HUES6 (cell line): ENCODE measurements at regions not wholly inside any gene's neighbourhood (a gene's known extent, or its start where the extent isn't known, plus 50 kb on each side); places are given as distances from the start of the nearest gene placed in this dataset.
"Not testable (repeated sequence)": the region's sequence is repeated elsewhere in the genome, so short reads cannot be mapped to it uniquely, and the experiment has no call there.

Experiments used
- H3K27ac ChIP-seq: 2 replicates; pipeline ENCODE4 v1.7.0; 2013; ENCODE audit warnings: low read depth, mild to moderate bottlenecking, low read length, inconsistent platforms
- H3K27me3 ChIP-seq: 2 replicates; pipeline ENCODE4 v1.6.1; 2013; ENCODE audit warnings: low read length; ENCODE audit not compliant: control insufficient read depth, insufficient read depth
- H3K36me3 ChIP-seq: 2 replicates; pipeline ENCODE4 v1.6.1; 2013; ENCODE audit warnings: low read length; ENCODE audit not compliant: control insufficient read depth, insufficient read depth
- H3K4me1 ChIP-seq: 2 replicates; pipeline ENCODE4 v1.6.1; 2013; ENCODE audit warnings: low read length; ENCODE audit not compliant: control insufficient read depth, insufficient read depth
- H3K4me3 ChIP-seq: 2 replicates; pipeline ENCODE4 v1.5.1; 2013; ENCODE audit warnings: low read depth, low read length
- H3K9ac ChIP-seq: one replicate; pipeline ENCODE4 v1.6.1; 2013; ENCODE audit warnings: mild to moderate bottlenecking, low read length
- H3K9me3 ChIP-seq: 2 replicates; pipeline ENCODE4 v1.6.1; 2013; ENCODE audit warnings: low read depth, low read length; ENCODE audit not compliant: control insufficient read depth, insufficient read depth

GRCh38 chr6:121723623-121724022, 288.2 kb downstream of the GJA1 start:
- Histone ChIP-seq H3K9me3 (peaks cover 14% of the 10 kb centered on the region), H3K27me3 (no peaks in the 10 kb centered on the region), H3K27ac (no peak overlapping the region), H3K4me1 (no peaks in the 10 kb centered on the region), H3K9ac (no peak overlapping the region), H3K36me3 (no peaks in the 10 kb centered on the region), H3K4me3 (no peak overlapping the region)

- no peak overlapping the region for H3K9ac ChIP-seq
- peaks cover 14% of the 10 kb centered on the region for H3K9me3 ChIP-seq
- H3K4me1 ChIP-seq: no peaks in the 10 kb centered on the region
- no peak overlapping the region for H3K4me3 ChIP-seq
- H3K36me3 ChIP-seq: no peaks in the 10 kb centered on the region
- H3K27ac ChIP-seq: no peak overlapping the region
- H3K27me3 ChIP-seq: no peaks in the 10 kb centered on the region
These were observed 289.1 kb downstream of the GJA1 start for GRCh38 chr6:121724576-121724975.

GRCh38 chr6:121726596-121726995, 291.1 kb downstream of the GJA1 start:
- peaks cover 18% of the 10 kb centered on the region for H3K9me3 ChIP-seq
- no peak overlapping the region for H3K9ac ChIP-seq
- H3K27me3 ChIP-seq: no peaks in the 10 kb centered on the region
- no peak overlapping the region for H3K27ac ChIP-seq
- no peaks in the 10 kb centered on the region for H3K4me1 ChIP-seq
- H3K36me3 ChIP-seq: no peaks in the 10 kb centered on the region
- H3K4me3 ChIP-seq: no peak overlapping the region

- no peaks in the 10 kb centered on the region for H3K27me3 ChIP-seq
- no peaks in the 10 kb centered on the region for H3K4me1 ChIP-seq
- H3K4me3 ChIP-seq: no peak overlapping the region
- no peak overlapping the region for H3K27ac ChIP-seq
- H3K9ac ChIP-seq: no peak overlapping the region
- H3K36me3 ChIP-seq: no peaks in the 10 kb centered on the region
- H3K9me3 ChIP-seq: peaks cover 15% of the 10 kb centered on the region
These were observed 295.2 kb downstream of the GJA1 start for GRCh38 chr6:121730616-121731015.

- H3K9ac ChIP-seq: no peak overlapping the region
- no peaks in the 10 kb centered on the region for H3K36me3 ChIP-seq
- H3K4me1 ChIP-seq: no peaks in the 10 kb centered on the region
- H3K27ac ChIP-seq: no peak overlapping the region
- H3K27me3 ChIP-seq: no peaks in the 10 kb centered on the region
- H3K4me3 ChIP-seq: no peak overlapping the region
- peaks cover 15% of the 10 kb centered on the region for H3K9me3 ChIP-seq
These were observed 295.9 kb downstream of the GJA1 start for GRCh38 chr6:121731381-121731780.

GRCh38 chr6:121732641-121733040, 297.2 kb downstream of the GJA1 start:
- no peak overlapping the region for H3K9ac ChIP-seq
- H3K36me3 ChIP-seq: no peaks in the 10 kb centered on the region
- H3K27ac ChIP-seq: no peak overlapping the region
- peaks cover 15% of the 10 kb centered on the region for H3K9me3 ChIP-seq
- no peaks in the 10 kb centered on the region for H3K27me3 ChIP-seq
- no peak overlapping the region for H3K4me3 ChIP-seq
- no peaks in the 10 kb centered on the region for H3K4me1 ChIP-seq

GRCh38 chr6:121733234-121733633, 297.8 kb downstream of the GJA1 start:
- no peak overlapping the region for H3K4me3 ChIP-seq
- H3K9ac ChIP-seq: no peak overlapping the region
- no peaks in the 10 kb centered on the region for H3K4me1 ChIP-seq
- H3K9me3 ChIP-seq: peaks cover 15% of the 10 kb centered on the region
- H3K36me3 ChIP-seq: no peaks in the 10 kb centered on the region
- no peaks in the 10 kb centered on the region for H3K27me3 ChIP-seq
- H3K27ac ChIP-seq: no peak overlapping the region

GRCh38 chr6:121740188-121740587, 304.7 kb downstream of the GJA1 start:
- H3K4me1 ChIP-seq, H3K9me3 ChIP-seq: not testable (repeated sequence)

GRCh38 chr6:121743691-121744090, 308.2 kb downstream of the GJA1 start:
- Histone ChIP-seq H3K4me1 (no peaks in the 10 kb centered on the region), H3K27me3 (no peaks in the 10 kb centered on the region), H3K36me3 (no peaks in the 10 kb centered on the region), H3K4me3 (no peak overlapping the region), H3K9me3 (no peaks in the 10 kb centered on the region), H3K9ac (no peak overlapping the region), H3K27ac (no peak overlapping the region)

More at GRCh38 chr6:121740188-121740587, 304.7 kb downstream of the GJA1 start:
- not testable (repeated sequence) for H3K9ac ChIP-seq, H3K36me3 ChIP-seq, H3K27me3 ChIP-seq, H3K27ac ChIP-seq, H3K4me3 ChIP-seq

- H3K9ac ChIP-seq: no peak overlapping the region
- no peaks in the 10 kb centered on the region for H3K36me3 ChIP-seq
- H3K4me1 ChIP-seq: no peaks in the 10 kb centered on the region
- no peaks in the 10 kb centered on the region for H3K27me3 ChIP-seq
- H3K27ac ChIP-seq: no peak overlapping the region
- no peak overlapping the region for H3K4me3 ChIP-seq
- H3K9me3 ChIP-seq: peaks cover 6% of the 10 kb centered on the region
These were observed 312.9 kb downstream of the GJA1 start for GRCh38 chr6:121748376-121748775.

- H3K4me1 ChIP-seq: no peaks in the 10 kb centered on the region
- H3K27me3 ChIP-seq: no peaks in the 10 kb centered on the region
- H3K27ac ChIP-seq: no peak overlapping the region
- peaks cover 6% of the 10 kb centered on the region for H3K9me3 ChIP-seq
- H3K4me3 ChIP-seq: no peak overlapping the region
- H3K36me3 ChIP-seq: no peaks in the 10 kb centered on the region
- no peak overlapping the region for H3K9ac ChIP-seq
These were observed 313.4 kb downstream of the GJA1 start for GRCh38 chr6:121748850-121749249.

- no peaks in the 10 kb centered on the region for H3K36me3 ChIP-seq
- no peak overlapping the region for H3K27ac ChIP-seq
- H3K9ac ChIP-seq: no peak overlapping the region
- H3K27me3 ChIP-seq: no peaks in the 10 kb centered on the region
- no peaks in the 10 kb centered on the region for H3K4me1 ChIP-seq
- H3K9me3 ChIP-seq: peaks cover 6% of the 10 kb centered on the region
- no peak overlapping the region for H3K4me3 ChIP-seq
These were observed 320.0 kb downstream of the GJA1 start for GRCh38 chr6:121755485-121755884.
